ENCODE measurements at regions not wholly inside any gene's neighbourhood (a gene's known extent, or its start where the extent isn't known, plus 50 kb on each side); places are given as distances from the start of the nearest gene placed in this dataset.

- DNase-seq (ENCODE audit: low read depth in 2 of 2), result no peak
These were observed 140.3 kb downstream of the ZC3H11B start for GRCh38 chr1:219472596-219472995.

- DNase-seq (ENCODE audit: low read depth in 2 of 2), result no peak
These were observed 145.4 kb downstream of the ZC3H11B start for GRCh38 chr1:219467524-219467923.

GRCh38 chr1:219466766-219467165, 146.1 kb downstream of the ZC3H11B start:
- no peak for DNase-seq (ENCODE audit: low read depth in 2 of 2)

- DNase-seq (ENCODE audit: low read depth in 2 of 2), result no peak
These were observed 147.5 kb downstream of the ZC3H11B start for GRCh38 chr1:219465212-219466093.

- no peak for DNase-seq (ENCODE audit: low read depth in 2 of 2)
These were observed 149.3 kb downstream of the ZC3H11B start for GRCh38 chr1:219463636-219464035.

- DNase-seq (ENCODE audit: low read depth in 2 of 2), result no peak
These were observed 150.9 kb downstream of the ZC3H11B start for GRCh38 chr1:219461981-219462400.

GRCh38 chr1:219460896-219461815, 151.7 kb downstream of the ZC3H11B start:
- no peak for DNase-seq (ENCODE audit: low read depth in 2 of 2)

GRCh38 chr1:219460081-219460895, 152.6 kb downstream of the ZC3H11B start:
- no peak for DNase-seq (ENCODE audit: low read depth in 2 of 2)

- no peak for DNase-seq (ENCODE audit: low read depth in 2 of 2)
These were observed 153.4 kb downstream of the ZC3H11B start for GRCh38 chr1:219459351-219460080.

- DNase-seq (ENCODE audit: low read depth in 2 of 2), result no peak
These were observed 166.6 kb downstream of the ZC3H11B start for GRCh38 chr1:219446288-219446687.

GRCh38 chr1:219445864-219446263, 167.0 kb downstream of the ZC3H11B start:
- DNase-seq (ENCODE audit: low read depth in 2 of 2), result no peak

GRCh38 chr1:219444474-219444873, 168.4 kb downstream of the ZC3H11B start:
- no peak for DNase-seq (ENCODE audit: low read depth in 2 of 2)

- no peak for DNase-seq (ENCODE audit: low read depth in 2 of 2)
These were observed 169.1 kb downstream of the ZC3H11B start for GRCh38 chr1:219443763-219444162.

- no peak for DNase-seq (ENCODE audit: low read depth in 2 of 2)
These were observed 170.3 kb downstream of the ZC3H11B start for GRCh38 chr1:219442611-219443061.

- no peak for DNase-seq (ENCODE audit: low read depth in 2 of 2)
These were observed 171.0 kb downstream of the ZC3H11B start for GRCh38 chr1:219441884-219442283.

- DNase-seq (ENCODE audit: low read depth in 2 of 2), result no peak
These were observed 173.5 kb downstream of the ZC3H11B start for GRCh38 chr1:219439376-219439775.

GRCh38 chr1:219438386-219438785, 174.5 kb downstream of the ZC3H11B start:
- no peak for DNase-seq (ENCODE audit: low read depth in 2 of 2)

GRCh38 chr1:219434923-219435297, 178.0 kb downstream of the ZC3H11B start:
- no peak for DNase-seq (ENCODE audit: low read depth in 2 of 2)

GRCh38 chr1:219434285-219434922, 178.5 kb downstream of the ZC3H11B start:
- no peak for DNase-seq (ENCODE audit: low read depth in 2 of 2)

- no peak for DNase-seq (ENCODE audit: low read depth in 2 of 2)
These were observed 179.3 kb downstream of the ZC3H11B start for GRCh38 chr1:219433496-219434131.

Measured in stimulated activated CD8-positive, alpha-beta memory T cell treated with anti-CD3 and anti-CD28 coated beads, Interleukin-7, amount 100 ng/mL, for 1 hour (primary cell).